ENCODE measurements at regions not wholly inside any gene's neighbourhood (a gene's known extent, or its start where the extent isn't known, plus 50 kb on each side); places are given as distances from the start of the nearest gene placed in this dataset.

- Histone ChIP-seq H3K27ac (no peak overlapping the region), H3K9me3 (no peaks in the 10 kb centered on the region), H3K27me3 (no peaks in the 10 kb centered on the region), H3K4me1 (no peaks in the 10 kb centered on the region), H3K36me3 (no peaks in the 10 kb centered on the region), H3K4me3 (no peak overlapping the region)
- intact Hi-C loops (cut with DNase I; ENCODE audit: low total_unique reads) = no loop called here
- DNase-seq (ENCODE audit: low spot score in 2 of 2) = no peak
- TF ChIP-seq, protein P1, sequence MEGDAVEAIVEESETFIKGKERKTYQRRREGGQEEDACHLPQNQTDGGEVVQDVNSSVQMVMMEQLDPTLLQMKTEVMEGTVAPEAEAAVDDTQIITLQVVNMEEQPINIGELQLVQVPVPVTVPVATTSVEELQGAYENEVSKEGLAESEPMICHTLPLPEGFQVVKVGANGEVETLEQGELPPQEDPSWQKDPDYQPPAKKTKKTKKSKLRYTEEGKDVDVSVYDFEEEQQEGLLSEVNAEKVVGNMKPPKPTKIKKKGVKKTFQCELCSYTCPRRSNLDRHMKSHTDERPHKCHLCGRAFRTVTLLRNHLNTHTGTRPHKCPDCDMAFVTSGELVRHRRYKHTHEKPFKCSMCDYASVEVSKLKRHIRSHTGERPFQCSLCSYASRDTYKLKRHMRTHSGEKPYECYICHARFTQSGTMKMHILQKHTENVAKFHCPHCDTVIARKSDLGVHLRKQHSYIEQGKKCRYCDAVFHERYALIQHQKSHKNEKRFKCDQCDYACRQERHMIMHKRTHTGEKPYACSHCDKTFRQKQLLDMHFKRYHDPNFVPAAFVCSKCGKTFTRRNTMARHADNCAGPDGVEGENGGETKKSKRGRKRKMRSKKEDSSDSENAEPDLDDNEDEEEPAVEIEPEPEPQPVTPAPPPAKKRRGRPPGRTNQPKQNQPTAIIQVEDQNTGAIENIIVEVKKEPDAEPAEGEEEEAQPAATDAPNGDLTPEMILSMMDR (IDR thresholded peaks at IDR 0.05) = no peak
- TF ChIP-seq POLR2A (IDR thresholded peaks at IDR 0.05) = no peak
- TF ChIP-seq POLR2AphosphoS5 (IDR thresholded peaks at IDR 0.05) = no peak
Observed at GRCh38 chr7:51518646-51519045, 202.0 kb upstream of the COBL start.

DNA sequence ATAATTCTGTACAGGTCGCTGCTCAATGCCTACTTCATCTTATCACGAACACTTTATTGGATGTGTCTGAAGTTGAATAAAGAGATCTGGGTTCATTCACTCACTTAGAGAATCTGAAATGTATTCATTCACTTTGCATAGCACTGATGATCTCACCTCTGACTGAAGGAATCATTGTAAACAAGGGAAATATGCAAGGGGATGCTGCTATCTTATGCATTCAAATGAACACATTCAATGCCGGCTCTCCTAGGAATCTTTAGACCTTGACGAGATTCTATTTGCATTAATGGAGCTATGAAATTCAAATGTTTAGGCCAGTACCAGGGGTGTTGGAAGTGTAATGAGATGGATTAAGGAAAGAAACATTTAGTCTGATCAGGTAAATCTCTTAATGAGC, 200.6 kb upstream of the COBL start:
- no peaks in the 10 kb centered on the region for H3K9me3 ChIP-seq
- H3K27me3 ChIP-seq = no peaks in the 10 kb centered on the region
- intact Hi-C loops (cut with DNase I; ENCODE audit: low total_unique reads) = no loop called here
- no peak for TF ChIP-seq POLR2A (IDR thresholded peaks at IDR 0.05)
- no peak for TF ChIP-seq POLR2AphosphoS5 (IDR thresholded peaks at IDR 0.05)
- TF ChIP-seq, protein P1 (IDR thresholded peaks at IDR 0.05) = no peak
- no peak overlapping the region for H3K27ac ChIP-seq
- no peaks in the 10 kb centered on the region for H3K36me3 ChIP-seq
- no peak for DNase-seq (ENCODE audit: low spot score in 2 of 2)
- H3K4me3 ChIP-seq = no peak overlapping the region
- no peaks in the 10 kb centered on the region for H3K4me1 ChIP-seq

DNA sequence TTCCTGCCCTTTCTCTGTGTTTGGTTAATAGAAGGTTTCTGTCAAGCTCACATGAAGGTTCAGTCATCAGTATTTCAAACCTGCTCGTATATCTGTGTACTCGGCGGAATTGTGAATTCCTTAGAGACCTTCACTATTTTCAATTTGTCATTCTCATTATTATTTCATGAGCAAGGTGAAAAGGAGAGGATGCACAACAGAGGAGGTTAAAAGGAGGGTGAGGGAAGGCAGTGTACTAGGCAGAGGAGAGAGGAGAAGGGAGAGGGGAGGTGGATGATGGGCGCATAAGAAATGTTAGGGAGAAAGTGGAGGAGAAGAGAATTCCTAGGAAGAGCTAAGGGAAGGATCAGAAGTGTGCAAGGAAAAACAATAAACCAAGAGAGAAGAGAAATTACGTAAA, 185.0 kb upstream of the COBL start:
- intact Hi-C loops (cut with DNase I; ENCODE audit: low total_unique reads) = no loop called here
- Histone ChIP-seq H3K27me3 (no peaks in the 10 kb centered on the region), H3K4me3 (no peak overlapping the region), H3K36me3 (no peaks in the 10 kb centered on the region), H3K4me1 (no peaks in the 10 kb centered on the region), H3K9me3 (no peaks in the 10 kb centered on the region), H3K27ac (no peak overlapping the region)
- no peak for DNase-seq (ENCODE audit: low spot score in 2 of 2)
- TF ChIP-seq POLR2AphosphoS5 (IDR thresholded peaks at IDR 0.05) = no peak
- TF ChIP-seq, protein P1 (IDR thresholded peaks at IDR 0.05) = no peak
- TF ChIP-seq POLR2A (IDR thresholded peaks at IDR 0.05) = no peak

DNA sequence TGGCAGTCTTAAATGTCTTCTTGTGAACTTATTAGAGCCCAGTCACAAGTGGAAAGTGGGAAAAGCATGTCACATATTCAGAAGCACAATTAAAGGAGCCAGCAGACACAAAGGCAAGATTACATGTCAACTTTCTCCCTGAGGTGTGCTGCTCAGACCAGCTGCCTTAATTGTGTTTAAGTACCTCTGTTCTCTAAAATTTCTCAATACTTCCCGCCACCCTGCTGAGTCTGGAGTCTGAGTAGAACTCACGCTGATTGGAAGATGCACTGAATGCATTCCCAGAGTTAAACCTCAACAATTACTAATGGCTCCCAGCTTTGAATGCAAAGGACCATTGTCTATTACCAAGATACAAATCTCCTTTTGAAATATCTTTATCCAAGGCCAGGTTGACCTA, 166.4 kb upstream of the COBL start:
- no peak for TF ChIP-seq POLR2AphosphoS5 (IDR thresholded peaks at IDR 0.05)
- no peak for TF ChIP-seq POLR2A (IDR thresholded peaks at IDR 0.05)
- TF ChIP-seq, protein P1 (IDR thresholded peaks at IDR 0.05) = no peak
- Histone ChIP-seq H3K36me3 (no peaks in the 10 kb centered on the region), H3K4me3 (no peak overlapping the region), H3K4me1 (no peaks in the 10 kb centered on the region), H3K27ac (no peak overlapping the region), H3K9me3 (peaks cover 0 to under 1% of the 10 kb centered on the region in 2 donors), H3K27me3 (peaks cover 0 to 6% of the 10 kb centered on the region in 2 donors)
- no peak for DNase-seq (ENCODE audit: low spot score in 2 of 2)
- intact Hi-C loops (cut with DNase I; ENCODE audit: low total_unique reads) = no loop called here

- Histone ChIP-seq H3K27me3 (peaks cover 0 to 3% of the 10 kb centered on the region in 2 donors), H3K4me1 (no peaks in the 10 kb centered on the region), H3K9me3 (peaks cover 0 to 3% of the 10 kb centered on the region in 2 donors), H3K27ac (no peak overlapping the region), H3K4me3 (no peak overlapping the region), H3K36me3 (no peaks in the 10 kb centered on the region)
- intact Hi-C loops (cut with DNase I; ENCODE audit: low total_unique reads) = no loop called here
- DNase-seq (ENCODE audit: low spot score in 2 of 2) = no peak
- no peak for TF ChIP-seq POLR2A (IDR thresholded peaks at IDR 0.05)
Observed at GRCh38 chr7:51481421-51481820, 164.8 kb upstream of the COBL start.

GRCh38 chr7:51477819-51478218, 161.2 kb upstream of the COBL start:
- Histone ChIP-seq H3K27me3 (peaks cover 0 to 14% of the 10 kb centered on the region in 2 donors), H3K4me1 (no peaks in the 10 kb centered on the region), H3K9me3 (peaks cover 0 to 3% of the 10 kb centered on the region in 2 donors), H3K4me3 (no peak overlapping the region), H3K36me3 (no peaks in the 10 kb centered on the region), H3K27ac (no peak overlapping the region)
- no peak for DNase-seq (ENCODE audit: low spot score in 2 of 2)
- intact Hi-C loops (cut with DNase I; ENCODE audit: low total_unique reads) = no loop called here
- TF ChIP-seq POLR2AphosphoS5 (IDR thresholded peaks at IDR 0.05) (no peak), POLR2A (IDR thresholded peaks at IDR 0.05) (no peak)
- TF ChIP-seq, protein P1 (IDR thresholded peaks at IDR 0.05) = no peak

Measured in breast epithelium (tissue), 4 donors.